Activated T-helper 2 cell treated with anti-CD3 and anti-CD28 coated beads, Interferon-gamma antibody, Interleukin-2, Interleukin-4, amounts not matched to agents 10 μg/mL and 5 μg/mL and 100 μg/mL, durations not matched to agents 14 hours and 24 hours and 36 hours (primary cell): ENCODE measurements at regions not wholly inside any gene's neighbourhood (a gene's known extent, or its start where the extent isn't known, plus 50 kb on each side); places are given as distances from the start of the nearest gene placed in this dataset.

ENCODE experiments used
- DNase-seq: peaks from one replicate; pipeline ENCODE4 v3.0.0; 2021; ENCODE audit warnings: low spot score
- H3K27ac Mint-ChIP-seq: one replicate; pipeline ENCODE4 v1.8.0; 2021; ENCODE audit warnings: mixed read lengths
- H3K27me3 Mint-ChIP-seq: one replicate; pipeline ENCODE4 v1.8.0; 2021; ENCODE audit warnings: low read depth, mixed read lengths
- H3K36me3 Mint-ChIP-seq: one replicate; pipeline ENCODE4 v1.8.0; 2021; ENCODE audit warnings: low read depth, mixed read lengths
- H3K4me1 Mint-ChIP-seq: one replicate; pipeline ENCODE4 v1.8.0; 2021; ENCODE audit warnings: low read depth, mixed read lengths
- H3K4me3 Mint-ChIP-seq: one replicate; pipeline ENCODE4 v1.8.0; 2021; ENCODE audit warnings: low read depth, mild to moderate bottlenecking, moderate library complexity, mixed read lengths
- H3K9me3 Mint-ChIP-seq: one replicate; pipeline ENCODE4 v1.8.0; 2021; ENCODE audit warnings: mixed read lengths
- intact Hi-C: fragments of 100-400 bp; cut with micrococcal nuclease; formaldehyde crosslinking; loops from one replicate; pipeline ENCODE4 v1.15.1; 2023

- DNase-seq: no peak
- H3K4me1 Mint-ChIP-seq: no peaks in the 10 kb centered on the region
- intact Hi-C loops: no loop called here
- no peak overlapping the region for H3K27ac Mint-ChIP-seq
- no peaks in the 10 kb centered on the region for H3K36me3 Mint-ChIP-seq
- no peaks in the 10 kb centered on the region for H3K9me3 Mint-ChIP-seq
- no peak overlapping the region for H3K4me3 Mint-ChIP-seq
- peaks cover 18% of the 10 kb centered on the region for H3K27me3 Mint-ChIP-seq
Measured at GRCh38 chr10:4326647-4327046, 499.4 kb upstream of the AKR1E2 start.

GRCh38 chr10:4319870-4320367, 506.1 kb upstream of the AKR1E2 start:
- Mint-ChIP-seq H3K27ac (no peak overlapping the region), H3K4me3 (no peak overlapping the region), H3K36me3 (no peaks in the 10 kb centered on the region), H3K27me3 (peaks cover 21% of the 10 kb centered on the region), H3K4me1 (no peaks in the 10 kb centered on the region), H3K9me3 (no peaks in the 10 kb centered on the region)
- no peak for DNase-seq
- intact Hi-C loops: no loop called here

GRCh38 chr10:4316161-4316810, 509.7 kb upstream of the AKR1E2 start:
- Mint-ChIP-seq H3K27me3 (peaks cover 16% of the 10 kb centered on the region), H3K36me3 (no peaks in the 10 kb centered on the region), H3K4me1 (no peaks in the 10 kb centered on the region), H3K27ac (no peak overlapping the region), H3K9me3 (no peaks in the 10 kb centered on the region), H3K4me3 (no peak overlapping the region)
- DNase-seq: no peak
- intact Hi-C loops: no loop called here

GRCh38 chr10:4315551-4315950, 510.5 kb upstream of the AKR1E2 start:
- no peak for DNase-seq
- Mint-ChIP-seq H3K4me1 (no peaks in the 10 kb centered on the region), H3K9me3 (no peaks in the 10 kb centered on the region), H3K27me3 (peaks cover 18% of the 10 kb centered on the region), H3K4me3 (no peak overlapping the region), H3K27ac (no peak overlapping the region), H3K36me3 (no peaks in the 10 kb centered on the region)
- intact Hi-C loops: no loop called here

GRCh38 chr10:4313051-4313450, 513.0 kb upstream of the AKR1E2 start:
- DNase-seq: no peak
- Mint-ChIP-seq H3K36me3 (no peaks in the 10 kb centered on the region), H3K4me1 (no peaks in the 10 kb centered on the region), H3K9me3 (no peaks in the 10 kb centered on the region), H3K27ac (no peak overlapping the region), H3K4me3 (no peak overlapping the region), H3K27me3 (peaks cover 16% of the 10 kb centered on the region)
- intact Hi-C loops: no loop called here

GRCh38 chr10:4312051-4312835, 513.8 kb upstream of the AKR1E2 start:
- H3K4me3 Mint-ChIP-seq: no peak overlapping the region
- no peak for DNase-seq
- H3K36me3 Mint-ChIP-seq: no peaks in the 10 kb centered on the region
- H3K4me1 Mint-ChIP-seq: no peaks in the 10 kb centered on the region
- H3K27me3 Mint-ChIP-seq: peaks cover 14% of the 10 kb centered on the region
- intact Hi-C loops: no loop called here
- H3K9me3 Mint-ChIP-seq: no peaks in the 10 kb centered on the region
- no peak overlapping the region for H3K27ac Mint-ChIP-seq

GRCh38 chr10:4310172-4310571, 515.8 kb upstream of the AKR1E2 start:
- intact Hi-C loops: no loop called here
- Mint-ChIP-seq H3K9me3 (no peaks in the 10 kb centered on the region), H3K27ac (no peak overlapping the region), H3K36me3 (no peaks in the 10 kb centered on the region), H3K4me3 (no peak overlapping the region), H3K4me1 (no peaks in the 10 kb centered on the region), H3K27me3 (peaks cover 13% of the 10 kb centered on the region)
- no peak for DNase-seq

- Mint-ChIP-seq H3K4me1 (no peaks in the 10 kb centered on the region), H3K9me3 (no peaks in the 10 kb centered on the region), H3K4me3 (no peak overlapping the region), H3K27ac (no peak overlapping the region), H3K36me3 (no peaks in the 10 kb centered on the region), H3K27me3 (peaks cover 24% of the 10 kb centered on the region)
- intact Hi-C loops: no loop called here
- no peak for DNase-seq
Measured at GRCh38 chr10:4307910-4308309, 518.1 kb upstream of the AKR1E2 start.

GRCh38 chr10:4306871-4307270, 519.1 kb upstream of the AKR1E2 start:
- intact Hi-C loops: no loop called here
- no peaks in the 10 kb centered on the region for H3K4me1 Mint-ChIP-seq
- no peak overlapping the region for H3K27ac Mint-ChIP-seq
- H3K9me3 Mint-ChIP-seq: no peaks in the 10 kb centered on the region
- H3K36me3 Mint-ChIP-seq: no peaks in the 10 kb centered on the region
- peaks cover 29% of the 10 kb centered on the region for H3K27me3 Mint-ChIP-seq
- no peak for DNase-seq
- H3K4me3 Mint-ChIP-seq: no peak overlapping the region

GRCh38 chr10:4303045-4303444, 518.0 kb upstream of the KLF6 start:
- Mint-ChIP-seq H3K27ac (no peak overlapping the region), H3K27me3 (peaks cover 27% of the 10 kb centered on the region), H3K36me3 (no peaks in the 10 kb centered on the region), H3K4me3 (no peak overlapping the region), H3K9me3 (no peaks in the 10 kb centered on the region), H3K4me1 (no peaks in the 10 kb centered on the region)
- DNase-seq: no peak
- intact Hi-C loops: no loop called here

GRCh38 chr10:4301291-4302045, 516.5 kb upstream of the KLF6 start:
- intact Hi-C loops: no loop called here
- Mint-ChIP-seq H3K4me3 (no peak overlapping the region), H3K9me3 (no peaks in the 10 kb centered on the region), H3K4me1 (no peaks in the 10 kb centered on the region), H3K27me3 (peaks cover 28% of the 10 kb centered on the region), H3K27ac (no peak overlapping the region), H3K36me3 (no peaks in the 10 kb centered on the region)
- no peak for DNase-seq

- Mint-ChIP-seq H3K27ac (no peak overlapping the region), H3K27me3 (peaks cover 9% of the 10 kb centered on the region), H3K4me1 (no peaks in the 10 kb centered on the region), H3K4me3 (no peak overlapping the region), H3K36me3 (no peaks in the 10 kb centered on the region), H3K9me3 (no peaks in the 10 kb centered on the region)
- intact Hi-C loops: no loop called here
- no peak for DNase-seq
Measured at GRCh38 chr10:4296161-4296560, 511.2 kb upstream of the KLF6 start.
